HG03565 (cell line): ENCODE measurements at regions not wholly inside any gene's neighbourhood (a gene's known extent, or its start where the extent isn't known, plus 50 kb on each side); places are given as distances from the start of the nearest gene placed in this dataset.
"Not testable (repeated sequence)": the region's sequence is repeated elsewhere in the genome, so short reads cannot be mapped to it uniquely, and the experiment has no call there.

Experiments
- ATAC-seq: cut with Tn5 transposase; IDR thresholded peaks from one replicate; pipeline ENCODE4 v1.9.1; 2021; ENCODE audit warnings: mild to moderate bottlenecking, moderate library complexity; ENCODE audit not compliant: unreplicated experiment

GRCh38 chr2:147438882-147439281 lies 405.9 kb upstream of the ACVR2A start:
- no peak for ATAC-seq

- ATAC-seq = no peak
These were observed 411.0 kb upstream of the ACVR2A start for GRCh38 chr2:147433822-147434221.

GRCh38 chr2:147430408-147430807 lies 414.4 kb upstream of the ACVR2A start:
- ATAC-seq = no peak

- ATAC-seq = no peak
These were observed 416.6 kb upstream of the ACVR2A start for GRCh38 chr2:147428120-147428747.

GRCh38 chr2:147425437-147426029 lies 419.3 kb upstream of the ACVR2A start:
- no peak for ATAC-seq

GRCh38 chr2:147424766-147425165 lies 420.1 kb upstream of the ACVR2A start:
- no peak for ATAC-seq

GRCh38 chr2:147420947-147421675 lies 423.7 kb upstream of the ACVR2A start:
- no peak for ATAC-seq

GRCh38 chr2:147420517-147420916 lies 424.3 kb upstream of the ACVR2A start:
- no peak for ATAC-seq

GRCh38 chr2:147416099-147416498 lies 428.7 kb upstream of the ACVR2A start:
- ATAC-seq = no peak

GRCh38 chr2:147414656-147415055 lies 430.2 kb upstream of the ACVR2A start:
- not testable (repeated sequence) for ATAC-seq

- ATAC-seq = no peak
These were observed 436.5 kb upstream of the ACVR2A start for GRCh38 chr2:147408357-147408756.

GRCh38 chr2:147405651-147406050 lies 439.2 kb upstream of the ACVR2A start:
- ATAC-seq = peak; percentile 69

GRCh38 chr2:147398996-147399395 lies 445.8 kb upstream of the ACVR2A start:
- ATAC-seq = no peak

GRCh38 chr2:147398301-147398700 lies 446.5 kb upstream of the ACVR2A start:
- ATAC-seq = no peak

GRCh38 chr2:147396890-147397289 lies 447.9 kb upstream of the ACVR2A start:
- ATAC-seq = no peak

GRCh38 chr2:147394179-147394790 lies 450.5 kb upstream of the ACVR2A start:
- ATAC-seq = no peak

GRCh38 chr2:147392180-147392579 lies 452.6 kb upstream of the ACVR2A start:
- ATAC-seq = no peak

GRCh38 chr2:147390475-147390874 lies 454.4 kb upstream of the ACVR2A start:
- ATAC-seq = no peak

- no peak for ATAC-seq
These were observed 455.6 kb upstream of the ACVR2A start for GRCh38 chr2:147389218-147389617.

GRCh38 chr2:147388217-147388616 lies 456.6 kb upstream of the ACVR2A start:
- ATAC-seq = no peak

- ATAC-seq = no peak
These were observed 458.5 kb upstream of the ACVR2A start for GRCh38 chr2:147386284-147386683.

- ATAC-seq = no peak
These were observed 459.2 kb upstream of the ACVR2A start for GRCh38 chr2:147385600-147385999.
